Breast epithelium (tissue), 4 donors: ENCODE measurements at regions not wholly inside any gene's neighbourhood (a gene's known extent, or its start where the extent isn't known, plus 50 kb on each side); places are given as distances from the start of the nearest gene placed in this dataset.

ENCODE experiments used
- DNase-seq, 2 donors: peaks; one replicate each; pipeline ENCODE4 v3.0.0-alpha.2; 2019; ENCODE audit warnings: low spot score in 2 of 2
- H3K27ac ChIP-seq, 2 donors: fragments of 200-600 bp; sonication (generic) in 1 of 2; one replicate each; pipeline ENCODE4 v1.5.1; 2016 to 2019; ENCODE audit warnings: mild to moderate bottlenecking in 1 of 2
- H3K27me3 ChIP-seq, 2 donors: fragments of 200-600 bp; sonication (generic) in 1 of 2; one replicate each; pipeline versions ENCODE4 v1.5.1 to v1.6.0; 2017 to 2019; ENCODE audit warnings: control low read depth in 1 of 2, mild to moderate bottlenecking in 1 of 2
- H3K36me3 ChIP-seq: fragments of 200-600 bp; one replicate; pipeline ENCODE4 v1.5.1; 2019
- H3K4me1 ChIP-seq, 2 donors: fragments of 200-600 bp; sonication (generic); one replicate each; pipeline ENCODE4 v1.5.1; 2016 to 2019; ENCODE audit warnings: control low read depth in 1 of 2
- H3K4me3 ChIP-seq, 3 donors: fragments of 200-600 bp; sonication (generic); 1 replicate in 2 of 3; 2 replicates in 1 of 3; pipeline ENCODE4 v1.5.1; 2016 to 2019; ENCODE audit warnings: mild to moderate bottlenecking in 3 of 3, moderate library complexity in 2 of 3
- H3K9me3 ChIP-seq, 2 donors: fragments of 200-600 bp; sonication (generic) in 1 of 2; one replicate each; pipeline ENCODE4 v1.5.1; 2016 to 2019; ENCODE audit warnings: control low read depth in 1 of 2
- CTCF ChIP-seq, 3 donors: fragments of 450-650 bp; IDR thresholded peaks; one replicate each; pipeline ENCODE4 v1.5.1; 2016 to 2017; ENCODE audit warnings: antibody characterized with exemption in 3 of 3, mild to moderate bottlenecking in 3 of 3, moderate library complexity in 3 of 3
- POLR2A ChIP-seq: fragments of 450-650 bp; IDR thresholded peaks from one replicate; pipeline ENCODE4 v1.6.1; 2016; ENCODE audit warnings: antibody characterized with exemption, mild to moderate bottlenecking, moderate library complexity
- POLR2AphosphoS5 ChIP-seq, 3 donors: sonication (generic); formaldehyde crosslinking; IDR thresholded peaks; one replicate each; pipeline ENCODE4 v1.6.1; 2017; ENCODE audit warnings: antibody characterized with exemption in 3 of 3
- intact Hi-C: fragments of 100-400 bp; cut with DNase I; formaldehyde crosslinking; loops from one replicate; pipeline ENCODE4 v1.15.1; 2023; ENCODE audit warnings: low total_unique reads

- H3K36me3 ChIP-seq = no peaks in the 10 kb centered on the region
- no peak for DNase-seq
- H3K27ac ChIP-seq = no peak overlapping the region
- intact Hi-C loops = no loop called here
- H3K4me1 ChIP-seq = no peaks in the 10 kb centered on the region
- no peak overlapping the region for H3K4me3 ChIP-seq
- H3K9me3 ChIP-seq = no peaks in the 10 kb centered on the region
- TF ChIP-seq CTCF (IDR thresholded peaks at IDR 0.05) (no peak), POLR2AphosphoS5 (IDR thresholded peaks at IDR 0.05) (no peak), POLR2A (no peak)
- no peaks in the 10 kb centered on the region for H3K27me3 ChIP-seq
Measured at GRCh38 chr11:92890846-92891245, 78.6 kb upstream of the MTNR1B start.

- no peaks in the 10 kb centered on the region for H3K27me3 ChIP-seq
- no peak for TF ChIP-seq POLR2A
- no peak for TF ChIP-seq CTCF (IDR thresholded peaks at IDR 0.05)
- TF ChIP-seq POLR2AphosphoS5 (IDR thresholded peaks at IDR 0.05) = no peak
- intact Hi-C loops = no loop called here
- no peaks in the 10 kb centered on the region for H3K4me1 ChIP-seq
- no peak for DNase-seq
- no peaks in the 10 kb centered on the region for H3K9me3 ChIP-seq
- H3K4me3 ChIP-seq = no peak overlapping the region
- no peak overlapping the region for H3K27ac ChIP-seq
- H3K36me3 ChIP-seq = no peaks in the 10 kb centered on the region
Measured at GRCh38 chr11:92892802-92893684, 76.4 kb upstream of the MTNR1B start.

DNA sequence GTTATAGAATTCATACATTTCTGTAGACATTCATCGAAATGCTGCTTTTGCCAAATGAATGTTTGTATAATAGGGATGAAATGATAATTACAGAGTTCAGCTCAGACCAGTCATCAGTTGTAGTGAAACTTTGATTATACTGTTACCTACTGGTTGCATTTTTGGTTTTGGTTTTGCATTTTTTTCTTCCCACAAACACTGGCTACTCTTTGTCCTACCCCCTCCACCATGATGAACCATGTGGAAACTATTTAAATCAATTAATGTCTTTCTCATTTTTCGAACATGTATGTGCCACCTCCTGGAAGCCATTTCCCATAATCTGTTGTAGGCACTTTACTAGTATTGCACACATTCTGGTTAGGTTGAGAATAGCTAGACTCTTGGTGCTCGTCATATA lies 75.3 kb upstream of the MTNR1B start:
- H3K36me3 ChIP-seq = no peaks in the 10 kb centered on the region
- no peaks in the 10 kb centered on the region for H3K9me3 ChIP-seq
- H3K27ac ChIP-seq = no peak overlapping the region
- TF ChIP-seq CTCF (IDR thresholded peaks at IDR 0.05) (no peak), POLR2AphosphoS5 (IDR thresholded peaks at IDR 0.05) (no peak), POLR2A (no peak)
- no peak overlapping the region for H3K4me3 ChIP-seq
- no peaks in the 10 kb centered on the region for H3K27me3 ChIP-seq
- no peak for DNase-seq
- intact Hi-C loops = no loop called here
- no peaks in the 10 kb centered on the region for H3K4me1 ChIP-seq

- intact Hi-C loops = no loop called here
- Histone ChIP-seq H3K27ac (no peak overlapping the region), H3K9me3 (no peaks in the 10 kb centered on the region), H3K4me1 (no peaks in the 10 kb centered on the region), H3K36me3 (no peaks in the 10 kb centered on the region), H3K27me3 (no peaks in the 10 kb centered on the region), H3K4me3 (no peak overlapping the region)
- TF ChIP-seq POLR2AphosphoS5 (IDR thresholded peaks at IDR 0.05) (no peak), CTCF (IDR thresholded peaks at IDR 0.05) (no peak), POLR2A (no peak)
- DNase-seq = no peak
Measured at GRCh38 chr11:92897487-92897886, 72.0 kb upstream of the MTNR1B start.

GRCh38 chr11:92902417-92902816 lies 67.0 kb upstream of the MTNR1B start:
- no peaks in the 10 kb centered on the region for H3K27me3 ChIP-seq
- no peaks in the 10 kb centered on the region for H3K9me3 ChIP-seq
- no peak for DNase-seq

More at GRCh38 chr11:92902417-92902816, 67.0 kb upstream of the MTNR1B start:
- intact Hi-C loops = no loop called here
- Histone ChIP-seq H3K27ac (no peak overlapping the region), H3K4me3 (no peak overlapping the region), H3K4me1 (no peaks in the 10 kb centered on the region), H3K36me3 (no peaks in the 10 kb centered on the region)
- TF ChIP-seq POLR2A (no peak), POLR2AphosphoS5 (IDR thresholded peaks at IDR 0.05) (no peak), CTCF (IDR thresholded peaks at IDR 0.05) (no peak)
